ENCODE measurements at regions not wholly inside any gene's neighbourhood (a gene's known extent, or its start where the extent isn't known, plus 50 kb on each side); places are given as distances from the start of the nearest gene placed in this dataset.

- no peak overlapping the region for H3K14ac ChIP-seq (ENCODE audit: low read length in 2 of 2)
Observed at GRCh38 chr10:117911684-117912083, 135.1 kb downstream of the RAB11FIP2 start.

DNA sequence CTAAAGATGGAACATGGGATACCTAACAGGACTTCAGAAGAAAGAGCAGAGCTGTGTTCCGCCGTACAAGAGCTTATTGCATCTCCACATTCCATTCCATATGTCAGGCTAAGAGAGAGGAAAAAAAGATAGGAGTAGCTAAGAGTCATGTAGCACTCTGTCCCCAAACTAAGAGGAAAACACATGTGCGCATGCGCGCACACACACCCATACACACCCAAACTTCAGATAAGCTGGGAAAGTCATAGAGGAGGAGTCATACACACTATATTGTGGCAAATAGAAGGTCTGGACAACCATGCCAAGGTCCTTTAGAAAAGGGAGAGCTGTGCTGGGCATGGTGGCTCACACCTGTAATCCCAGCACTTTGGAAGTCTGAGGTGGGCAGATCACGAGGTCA lies 132.4 kb downstream of the RAB11FIP2 start:
- Histone ChIP-seq H2BK12ac (ENCODE audit: low read length in 2 of 2) (no peak overlapping the region), H3K36me3 (ENCODE audit: control insufficient read depth in 1 of 2, insufficient read depth in 2 of 2, low read depth in 1 of 2, low read length in 2 of 2) (no peaks in the 10 kb centered on the region), H4K91ac (ENCODE audit: low read length) (no peak overlapping the region), H4K8ac (ENCODE audit: low read length) (no peak overlapping the region), H3K79me1 (replicated peaks; ENCODE audit: low read length, poor library complexity, severe bottlenecking) (no peaks in the 10 kb centered on the region), H3K4me1 (ENCODE audit: control insufficient read depth, insufficient read depth, low read depth, low read length) (no peaks in the 10 kb centered on the region), H2BK120ac (ENCODE audit: low read depth, low read length) (no peak overlapping the region), H2AFZ (ENCODE audit: low read depth, low read length) (no peak overlapping the region), H3K4me3 (ENCODE audit: insufficient read depth in 1 of 2, low read depth in 1 of 2, low read length in 2 of 2) (no peak overlapping the region), H3K27me3 (ENCODE audit: control insufficient read depth in 1 of 2, insufficient read depth in 1 of 2, low read length in 2 of 2) (peaks cover 0 to 5% of the 10 kb centered on the region in 2 experiments), H3K9ac (ENCODE audit: low read length) (no peak overlapping the region), H2BK5ac (ENCODE audit: low read depth, low read length, poor library complexity, severe bottlenecking) (no peak overlapping the region), H3K4ac (ENCODE audit: low read depth in 1 of 2, low read length in 2 of 2) (no peak overlapping the region), H3K14ac (ENCODE audit: low read length in 2 of 2) (no peak overlapping the region), H3K27ac (ENCODE audit: low read length, poor library complexity, severe bottlenecking) (no peak overlapping the region), H3K4me2 (ENCODE audit: low read length, poor library complexity, severe bottlenecking) (no peak overlapping the region), H3K23ac (ENCODE audit: low read length in 2 of 2) (no peak overlapping the region), H2AK5ac (ENCODE audit: low read length, severe bottlenecking) (no peak overlapping the region), H3K9me3 (ENCODE audit: control insufficient read depth, low read length) (no peaks in the 10 kb centered on the region), H2BK15ac (ENCODE audit: low read depth, poor library complexity, severe bottlenecking) (no peak overlapping the region), H3K18ac (ENCODE audit: low read depth in 1 of 2, low read length in 2 of 2) (no peak overlapping the region)
- WGBS = 75% methylated on average over 1 of the region's 6 CpGs
- no peak for DNase-seq

More at GRCh38 chr10:117911684-117912083, 135.1 kb downstream of the RAB11FIP2 start:
- H3K4ac ChIP-seq (ENCODE audit: low read depth in 1 of 2, low read length in 2 of 2) = no peak overlapping the region
- H3K9ac ChIP-seq (ENCODE audit: low read length) = no peak overlapping the region
- no peak overlapping the region for H4K91ac ChIP-seq (ENCODE audit: low read length)
- H3K18ac ChIP-seq (ENCODE audit: low read depth in 1 of 2, low read length in 2 of 2) = no peak overlapping the region
- no peak overlapping the region for H2BK15ac ChIP-seq (ENCODE audit: low read depth, poor library complexity, severe bottlenecking)
- H3K4me2 ChIP-seq (ENCODE audit: low read length, poor library complexity, severe bottlenecking) = no peak overlapping the region
- H3K9me3 ChIP-seq (ENCODE audit: control insufficient read depth, low read length) = no peaks in the 10 kb centered on the region
- no peaks in the 10 kb centered on the region for H3K4me1 ChIP-seq (ENCODE audit: control insufficient read depth, insufficient read depth, low read depth, low read length)
- H2BK120ac ChIP-seq (ENCODE audit: low read depth, low read length) = no peak overlapping the region
- H3K4me3 ChIP-seq (ENCODE audit: insufficient read depth in 1 of 2, low read depth in 1 of 2, low read length in 2 of 2) = no peak overlapping the region
- H4K8ac ChIP-seq (ENCODE audit: low read length) = no peak overlapping the region
- H3K79me1 ChIP-seq (replicated peaks; ENCODE audit: low read length, poor library complexity, severe bottlenecking) = no peaks in the 10 kb centered on the region
- H3K36me3 ChIP-seq (ENCODE audit: control insufficient read depth in 1 of 2, insufficient read depth in 2 of 2, low read depth in 1 of 2, low read length in 2 of 2) = no peaks in the 10 kb centered on the region
- WGBS = 50% methylated on average over 2 of the region's 2 CpGs
- no peak overlapping the region for H3K23ac ChIP-seq (ENCODE audit: low read length in 2 of 2)
- peaks cover 0 to 5% of the 10 kb centered on the region in 2 experiments for H3K27me3 ChIP-seq (ENCODE audit: control insufficient read depth in 1 of 2, insufficient read depth in 1 of 2, low read length in 2 of 2)
- no peak overlapping the region for H2AFZ ChIP-seq (ENCODE audit: low read depth, low read length)
- no peak overlapping the region for H2AK5ac ChIP-seq (ENCODE audit: low read length, severe bottlenecking)
- no peak for DNase-seq
- H2BK12ac ChIP-seq (ENCODE audit: low read length in 2 of 2) = no peak overlapping the region
- H3K27ac ChIP-seq (ENCODE audit: low read length, poor library complexity, severe bottlenecking) = no peak overlapping the region
- no peak overlapping the region for H2BK5ac ChIP-seq (ENCODE audit: low read depth, low read length, poor library complexity, severe bottlenecking)

GRCh38 chr10:117920956-117921355 lies 125.8 kb downstream of the RAB11FIP2 start:
- Histone ChIP-seq H3K4me2 (ENCODE audit: low read length, poor library complexity, severe bottlenecking) (no peak overlapping the region), H2AK5ac (ENCODE audit: low read length, severe bottlenecking) (no peak overlapping the region), H2AFZ (ENCODE audit: low read depth, low read length) (no peak overlapping the region), H4K91ac (ENCODE audit: low read length) (no peak overlapping the region), H4K8ac (ENCODE audit: low read length) (no peak overlapping the region), H2BK5ac (ENCODE audit: low read depth, low read length, poor library complexity, severe bottlenecking) (no peak overlapping the region), H2BK120ac (ENCODE audit: low read depth, low read length) (no peak overlapping the region), H3K4me1 (ENCODE audit: control insufficient read depth, insufficient read depth, low read depth, low read length) (no peaks in the 10 kb centered on the region), H3K14ac (ENCODE audit: low read length in 2 of 2) (no peak overlapping the region), H3K4me3 (ENCODE audit: insufficient read depth in 1 of 2, low read depth in 1 of 2, low read length in 2 of 2) (no peak overlapping the region), H3K18ac (ENCODE audit: low read depth in 1 of 2, low read length in 2 of 2) (no peak overlapping the region), H2BK12ac (ENCODE audit: low read length in 2 of 2) (no peak overlapping the region), H3K9me3 (ENCODE audit: control insufficient read depth, low read length) (no peaks in the 10 kb centered on the region), H3K23ac (ENCODE audit: low read length in 2 of 2) (no peak overlapping the region), H3K79me1 (replicated peaks; ENCODE audit: low read length, poor library complexity, severe bottlenecking) (no peaks in the 10 kb centered on the region), H2BK15ac (ENCODE audit: low read depth, poor library complexity, severe bottlenecking) (no peak overlapping the region), H3K9ac (ENCODE audit: low read length) (no peak overlapping the region), H3K27me3 (ENCODE audit: control insufficient read depth in 1 of 2, insufficient read depth in 1 of 2, low read length in 2 of 2) (no peaks in the 10 kb centered on the region), H3K4ac (ENCODE audit: low read depth in 1 of 2, low read length in 2 of 2) (no peak overlapping the region), H3K36me3 (ENCODE audit: control insufficient read depth in 1 of 2, insufficient read depth in 2 of 2, low read depth in 1 of 2, low read length in 2 of 2) (no peaks in the 10 kb centered on the region), H3K27ac (ENCODE audit: low read length, poor library complexity, severe bottlenecking) (no peak overlapping the region)
- no peak for DNase-seq
- WGBS = 70% methylated on average over 3 of the region's 3 CpGs

DNA sequence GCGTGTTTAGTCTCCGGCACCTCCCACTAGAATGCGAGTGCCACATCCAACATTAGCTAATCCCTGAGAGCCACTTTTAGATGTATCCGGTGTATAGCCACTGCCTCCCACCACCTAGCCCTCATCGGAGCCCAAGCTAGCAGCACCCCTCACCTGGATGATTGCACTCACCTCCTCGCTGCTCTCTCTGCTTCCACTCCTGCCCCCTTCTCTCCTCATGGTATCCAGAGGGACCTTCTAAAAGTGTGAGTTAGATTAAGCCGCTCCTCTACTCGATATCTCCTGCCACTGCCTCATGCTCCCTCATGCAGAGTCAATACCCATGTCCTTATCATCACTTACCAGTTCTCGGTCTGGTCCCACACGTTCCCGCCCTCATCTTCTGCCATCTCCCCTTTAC lies 125.3 kb downstream of the RAB11FIP2 start:
- no peak overlapping the region for H2AK5ac ChIP-seq (ENCODE audit: low read length, severe bottlenecking)
- H2BK120ac ChIP-seq (ENCODE audit: low read depth, low read length) = no peak overlapping the region
- H4K91ac ChIP-seq (ENCODE audit: low read length) = no peak overlapping the region
- no peaks in the 10 kb centered on the region for H3K79me1 ChIP-seq (replicated peaks; ENCODE audit: low read length, poor library complexity, severe bottlenecking)
- no peak overlapping the region for H3K18ac ChIP-seq (ENCODE audit: low read depth in 1 of 2, low read length in 2 of 2)
- H2BK15ac ChIP-seq (ENCODE audit: low read depth, poor library complexity, severe bottlenecking) = no peak overlapping the region
- H3K4ac ChIP-seq (ENCODE audit: low read depth in 1 of 2, low read length in 2 of 2) = no peak overlapping the region
- H3K27ac ChIP-seq (ENCODE audit: low read length, poor library complexity, severe bottlenecking) = no peak overlapping the region
- H3K14ac ChIP-seq (ENCODE audit: low read length in 2 of 2) = no peak overlapping the region
- H3K4me1 ChIP-seq (ENCODE audit: control insufficient read depth, insufficient read depth, low read depth, low read length) = no peaks in the 10 kb centered on the region
- H3K36me3 ChIP-seq (ENCODE audit: control insufficient read depth in 1 of 2, insufficient read depth in 2 of 2, low read depth in 1 of 2, low read length in 2 of 2) = no peaks in the 10 kb centered on the region
- no peak overlapping the region for H3K9ac ChIP-seq (ENCODE audit: low read length)
- H3K9me3 ChIP-seq (ENCODE audit: control insufficient read depth, low read length) = no peaks in the 10 kb centered on the region
- no peak for DNase-seq
- 82% methylated on average over 11 of the region's 11 CpGs for WGBS
- no peak overlapping the region for H3K4me2 ChIP-seq (ENCODE audit: low read length, poor library complexity, severe bottlenecking)
- no peak overlapping the region for H4K8ac ChIP-seq (ENCODE audit: low read length)
- H3K27me3 ChIP-seq (ENCODE audit: control insufficient read depth in 1 of 2, insufficient read depth in 1 of 2, low read length in 2 of 2) = no peaks in the 10 kb centered on the region
- H2BK12ac ChIP-seq (ENCODE audit: low read length in 2 of 2) = no peak overlapping the region
- H2BK5ac ChIP-seq (ENCODE audit: low read depth, low read length, poor library complexity, severe bottlenecking) = no peak overlapping the region
- no peak overlapping the region for H3K4me3 ChIP-seq (ENCODE audit: insufficient read depth in 1 of 2, low read depth in 1 of 2, low read length in 2 of 2)
- H2AFZ ChIP-seq (ENCODE audit: low read depth, low read length) = no peak overlapping the region
- H3K23ac ChIP-seq (ENCODE audit: low read length in 2 of 2) = no peak overlapping the region
